IPS-NIHi7 (cell line): ENCODE measurements at regions not wholly inside any gene's neighbourhood (a gene's known extent, or its start where the extent isn't known, plus 50 kb on each side); places are given as distances from the start of the nearest gene placed in this dataset.
"Not testable (repeated sequence)": the region's sequence is repeated elsewhere in the genome, so short reads cannot be mapped to it uniquely, and the experiment has no call there.

Experiments used
- DNase-seq: peaks from one replicate; pipeline ENCODE4 v3.0.0; 2012; ENCODE audit warnings: mixed read lengths; ENCODE audit errors: extremely low spot score

DNA sequence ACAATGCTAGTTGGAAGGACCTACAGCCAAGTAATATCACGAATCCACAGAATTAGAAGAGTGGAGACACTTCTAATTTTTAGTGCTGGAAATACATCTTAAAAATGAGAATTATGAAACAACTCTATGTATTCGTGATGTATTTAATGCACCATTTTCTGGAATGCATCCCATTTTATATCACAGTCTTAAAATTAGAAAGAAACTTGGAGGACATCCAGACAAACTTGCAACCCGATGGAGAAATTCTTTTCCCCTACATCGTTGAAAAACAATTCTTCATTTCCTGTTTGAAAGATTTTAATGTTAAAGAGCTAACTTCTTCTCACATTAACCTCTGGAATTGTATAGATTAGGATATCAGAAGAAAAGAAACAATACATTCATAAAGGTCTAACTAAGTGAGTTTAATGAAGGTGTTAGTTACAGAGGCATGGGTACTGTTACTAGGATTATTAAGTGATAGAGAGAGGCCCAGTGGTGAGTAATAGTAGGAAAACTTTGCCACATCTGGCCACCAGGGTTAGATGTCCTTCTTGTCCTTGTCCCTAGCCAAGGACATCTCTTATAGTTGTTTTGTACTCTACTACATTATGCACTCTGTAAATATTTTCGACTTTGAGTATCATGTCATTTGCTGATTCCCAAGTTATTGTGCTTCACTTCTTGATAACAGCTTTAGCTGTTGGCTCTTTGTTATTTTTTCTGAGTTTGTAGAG, 502.4 kb upstream of the PTCHD4 start:
- DNase-seq = no peak

DNA sequence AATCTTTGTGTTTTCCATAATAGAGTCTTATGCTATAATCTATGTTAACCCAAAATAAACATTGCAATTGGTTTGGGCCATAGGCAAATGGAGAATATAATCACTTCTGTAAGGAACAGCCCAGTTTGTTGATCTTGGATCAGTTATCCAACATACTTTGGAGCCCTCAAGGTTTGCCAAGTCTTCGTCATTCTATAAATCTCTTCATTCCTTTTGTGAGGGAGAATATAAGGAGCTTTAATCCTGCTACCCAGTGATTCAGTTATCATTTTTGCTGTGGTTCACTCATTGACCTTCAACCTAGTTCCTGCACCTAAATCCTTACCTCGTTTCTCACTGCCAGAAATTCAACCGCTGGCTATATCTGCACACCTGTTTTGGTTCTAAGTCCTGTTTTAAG, 500.3 kb upstream of the PTCHD4 start:
- no peak for DNase-seq

DNA sequence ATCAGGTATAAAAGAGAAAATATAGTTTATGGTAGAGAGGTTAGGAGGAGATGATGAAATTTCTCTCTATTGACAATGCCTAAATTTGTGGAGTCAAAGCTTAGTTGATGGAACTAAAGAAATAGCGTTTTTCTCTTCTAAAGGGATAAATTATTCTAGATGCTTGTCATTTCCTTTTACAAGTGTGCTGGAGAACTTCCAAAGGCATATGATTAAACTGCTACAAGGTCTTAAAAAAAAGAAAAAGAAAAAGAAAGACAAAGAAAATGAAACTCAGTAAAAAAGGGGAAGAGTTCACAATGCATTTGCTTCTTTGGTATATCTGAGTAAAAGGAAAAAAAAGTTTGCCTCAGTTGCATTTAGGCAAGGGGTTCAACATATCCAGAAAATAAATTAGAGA, 499.8 kb upstream of the PTCHD4 start:
- no peak for DNase-seq

DNA sequence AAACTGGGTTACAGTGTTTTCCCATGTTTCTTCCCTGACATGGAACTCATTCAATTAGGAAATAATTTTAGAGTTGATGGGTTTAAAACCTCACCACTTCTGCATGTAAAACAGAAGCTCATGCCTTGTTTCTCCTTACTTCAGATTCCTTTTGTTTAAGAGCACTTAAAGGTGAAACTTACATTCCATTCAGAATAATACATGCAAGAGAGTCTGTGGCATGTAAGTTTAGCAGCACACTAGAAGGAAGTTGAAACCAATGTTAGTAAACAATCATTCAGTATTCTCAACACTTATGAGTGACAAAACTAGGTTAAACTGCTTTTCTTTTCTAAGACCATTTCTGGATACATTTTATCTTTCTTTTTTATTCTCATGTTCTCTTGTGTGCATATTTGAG, 495.6 kb upstream of the PTCHD4 start:
- DNase-seq = no peak

DNA sequence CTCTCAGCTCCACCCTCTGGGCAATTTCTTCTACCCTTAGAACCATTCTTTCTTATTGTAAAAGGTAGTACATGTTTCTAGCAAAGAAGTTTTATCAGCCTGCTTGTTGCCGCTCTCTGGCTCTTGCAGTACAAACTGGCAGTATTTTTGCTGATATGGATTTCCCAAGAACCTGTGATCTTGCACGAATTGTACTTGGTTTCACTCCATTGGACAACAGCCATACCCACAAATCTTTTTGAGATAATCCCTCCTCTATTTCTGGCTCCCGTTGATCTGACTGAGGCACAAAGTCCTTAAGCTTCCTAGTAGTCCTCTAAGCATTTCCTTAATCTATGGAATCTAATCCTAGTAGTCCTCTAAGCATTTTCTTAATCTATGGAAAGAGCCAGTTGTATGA, 487.0 kb upstream of the PTCHD4 start:
- DNase-seq = no peak

DNA sequence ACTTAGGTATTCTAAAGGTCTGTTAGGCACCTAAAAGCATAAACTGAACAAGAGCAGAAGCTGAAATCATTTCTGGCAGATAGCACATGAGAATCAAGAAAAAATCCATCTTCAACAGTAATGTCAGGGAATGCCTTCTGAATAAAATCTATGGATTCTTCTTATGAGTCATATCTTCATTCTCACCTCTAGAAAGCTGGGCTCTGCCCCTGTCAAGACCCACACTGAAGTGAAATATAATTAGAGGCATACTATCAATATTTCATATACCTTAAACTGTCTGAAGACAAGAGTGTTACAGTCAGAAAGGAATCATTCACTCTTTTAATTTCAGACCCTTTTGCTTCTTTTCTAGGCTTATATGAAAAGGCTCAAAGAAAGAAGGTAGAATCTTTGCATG, 485.8 kb upstream of the PTCHD4 start:
- no peak for DNase-seq

DNA sequence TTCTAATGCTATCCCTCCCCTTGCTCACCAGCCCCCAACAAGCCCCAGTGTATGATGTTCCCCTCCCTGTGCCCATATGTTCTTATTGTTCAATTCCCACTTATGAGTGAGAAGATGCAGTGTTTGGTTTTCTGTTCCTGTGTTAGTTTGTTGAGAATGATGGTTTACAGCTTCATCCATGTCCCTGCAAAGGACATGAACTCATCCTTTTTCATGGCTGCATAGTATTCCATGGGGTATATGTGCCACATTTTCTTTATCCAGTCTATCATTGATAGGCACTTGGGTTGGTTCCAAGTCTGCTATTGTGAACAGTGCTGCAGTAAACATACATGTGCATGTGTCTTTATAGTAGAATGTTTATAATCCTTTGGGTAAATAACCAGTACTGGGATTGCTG, 480.2 kb upstream of the PTCHD4 start:
- DNase-seq = not testable (repeated sequence)

DNA sequence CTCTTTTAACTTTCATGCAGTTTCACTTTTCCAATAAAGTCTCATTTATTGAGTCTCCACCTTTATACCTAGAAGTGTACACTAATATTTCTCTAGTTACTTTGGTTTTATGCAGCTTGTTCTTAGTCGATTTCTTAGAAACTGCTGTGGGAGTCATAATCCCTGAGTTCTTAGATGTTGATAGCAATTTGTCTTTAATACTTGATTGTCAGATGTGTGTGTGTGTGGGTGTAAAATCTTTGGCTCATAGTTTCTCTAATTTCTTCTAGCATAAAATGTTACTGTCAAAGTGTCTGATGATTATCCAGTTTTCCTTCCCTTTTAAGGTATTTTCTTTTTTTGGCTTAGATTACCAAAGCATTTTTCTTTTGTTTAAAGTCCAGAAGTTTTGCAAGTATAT, 473.8 kb upstream of the PTCHD4 start:
- DNase-seq = no peak

DNA sequence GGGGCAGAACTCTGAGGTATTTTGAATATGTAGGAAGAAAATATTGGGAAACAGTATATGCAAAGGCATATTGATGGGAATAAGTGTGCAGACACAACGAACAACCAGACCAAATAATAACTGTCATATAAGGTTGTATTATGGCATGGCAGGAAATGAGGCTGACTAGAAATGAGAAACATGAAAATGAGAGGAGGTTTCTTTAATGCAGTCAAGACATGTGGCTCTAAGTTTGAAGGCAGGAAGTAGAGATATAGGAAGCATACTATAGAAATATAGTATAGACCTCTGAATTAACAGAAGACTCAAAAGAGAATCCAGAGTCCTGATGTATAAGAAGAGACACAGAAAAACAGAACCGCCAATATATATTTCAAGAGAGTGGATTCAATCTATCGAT, 459.7 kb upstream of the PTCHD4 start:
- no peak for DNase-seq

DNA sequence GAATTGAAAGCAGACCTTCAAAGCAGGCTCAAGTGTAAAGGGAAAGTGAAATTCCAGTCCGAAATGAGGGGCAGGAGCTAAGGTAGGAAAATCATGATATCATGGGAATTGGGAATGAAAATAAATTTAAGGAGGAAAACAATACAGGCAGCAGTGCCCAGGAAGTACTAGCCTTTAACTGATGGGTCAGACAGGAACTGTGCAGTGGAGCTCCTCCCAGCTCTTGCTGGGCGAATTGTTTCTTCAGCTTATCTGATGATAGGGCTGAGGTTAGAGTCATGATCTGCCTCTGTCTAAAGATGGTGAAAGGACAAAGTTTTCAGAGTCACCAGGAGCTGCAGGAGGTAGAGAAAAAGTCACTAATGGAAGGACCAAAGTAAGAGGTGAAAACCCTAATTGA, 457.9 kb upstream of the PTCHD4 start:
- DNase-seq = no peak

DNA sequence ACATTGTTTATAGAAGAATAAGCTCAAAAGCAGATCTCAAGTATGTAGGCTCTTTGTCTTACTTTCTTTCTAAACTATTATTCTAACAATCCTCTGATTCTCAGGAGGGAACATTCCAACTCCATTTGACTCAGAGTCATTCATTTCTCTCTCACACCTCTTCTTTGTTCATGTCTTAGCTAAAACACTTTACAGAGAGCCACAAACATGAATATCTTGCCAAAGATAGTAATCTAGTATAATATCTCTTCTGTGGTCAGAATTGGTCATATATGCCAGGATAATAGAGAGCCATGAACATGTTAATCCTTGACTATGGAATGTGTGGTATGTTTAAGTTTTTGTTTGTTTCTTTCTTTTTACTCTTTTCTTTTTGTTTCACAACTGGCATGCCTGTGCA, 456.0 kb upstream of the PTCHD4 start:
- DNase-seq = no peak

DNA sequence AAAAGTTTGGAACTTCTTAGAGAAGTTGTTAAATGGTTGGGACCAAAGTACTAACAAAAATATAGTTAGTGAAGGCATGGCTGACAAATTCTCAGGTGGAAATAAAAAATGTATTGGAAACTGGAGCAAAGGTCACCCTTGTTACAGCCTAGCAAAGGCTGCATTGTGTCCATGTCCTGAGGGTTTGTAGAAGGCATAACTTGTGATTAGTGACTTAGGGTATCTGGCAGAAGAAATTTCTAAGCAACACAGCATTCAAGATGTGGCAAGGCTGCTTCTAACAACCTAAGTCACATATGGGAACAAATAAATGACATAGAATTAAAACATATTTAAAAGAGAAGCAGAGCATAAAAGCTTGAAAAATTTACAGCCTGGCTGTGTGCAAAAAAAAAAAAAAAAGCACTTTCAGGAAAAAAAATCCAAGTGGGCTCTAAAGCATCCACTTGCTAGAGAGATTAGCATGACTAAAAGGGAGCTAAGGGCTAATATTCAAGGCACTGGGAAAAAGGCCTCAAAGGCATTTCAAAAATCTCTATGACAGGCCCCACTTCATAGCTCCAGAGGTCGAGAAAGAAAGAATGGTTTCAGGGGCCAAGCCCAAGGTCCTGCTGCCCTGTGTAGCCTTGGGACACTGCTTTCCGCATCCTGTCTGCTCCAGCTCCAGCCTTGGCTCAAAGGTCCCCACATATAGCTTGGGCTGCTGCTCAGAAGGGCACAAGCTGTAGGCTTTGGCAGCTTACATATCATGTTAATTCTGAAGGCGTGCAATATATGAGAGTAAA, 453.2 kb upstream of the PTCHD4 start:
- no peak for DNase-seq

DNA sequence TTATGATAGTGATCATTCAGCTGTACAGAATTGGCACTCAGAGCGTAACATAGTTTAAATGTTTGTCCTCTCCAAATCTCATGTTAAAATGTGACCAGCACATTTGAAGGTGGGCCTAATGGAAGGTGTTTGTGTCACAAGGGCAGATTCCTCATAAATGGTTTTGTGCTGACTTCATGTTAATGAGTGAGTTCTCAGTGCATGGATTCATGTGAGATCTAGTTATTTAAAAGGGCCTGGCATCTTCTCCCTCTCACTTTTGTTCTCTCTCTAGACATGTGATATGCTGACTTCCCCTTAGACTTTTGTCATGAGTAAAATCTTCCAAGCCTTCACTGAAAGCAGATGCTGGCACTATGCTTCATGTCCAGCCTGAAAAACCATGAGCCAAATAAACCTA, 452.4 kb upstream of the PTCHD4 start:
- DNase-seq = no peak

DNA sequence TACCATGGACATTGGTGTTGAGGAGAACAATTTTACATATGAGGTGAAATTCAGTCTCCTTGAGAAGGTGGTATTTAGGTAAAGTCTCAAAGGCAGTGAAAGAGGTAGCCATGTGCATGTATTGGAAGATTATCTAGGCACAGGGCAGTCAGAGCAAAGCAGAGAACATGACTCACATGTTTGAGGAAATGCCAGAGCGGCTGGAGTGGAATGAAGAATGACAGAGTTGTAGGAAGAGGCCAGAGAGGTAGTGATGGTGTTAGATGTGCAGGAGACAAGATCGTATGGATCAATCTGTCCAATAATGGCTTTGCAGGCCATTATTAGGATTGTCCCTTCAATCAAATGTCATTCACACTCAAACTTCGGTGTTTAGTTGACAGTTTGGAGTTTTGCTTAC, 449.4 kb upstream of the PTCHD4 start:
- no peak for DNase-seq

DNA sequence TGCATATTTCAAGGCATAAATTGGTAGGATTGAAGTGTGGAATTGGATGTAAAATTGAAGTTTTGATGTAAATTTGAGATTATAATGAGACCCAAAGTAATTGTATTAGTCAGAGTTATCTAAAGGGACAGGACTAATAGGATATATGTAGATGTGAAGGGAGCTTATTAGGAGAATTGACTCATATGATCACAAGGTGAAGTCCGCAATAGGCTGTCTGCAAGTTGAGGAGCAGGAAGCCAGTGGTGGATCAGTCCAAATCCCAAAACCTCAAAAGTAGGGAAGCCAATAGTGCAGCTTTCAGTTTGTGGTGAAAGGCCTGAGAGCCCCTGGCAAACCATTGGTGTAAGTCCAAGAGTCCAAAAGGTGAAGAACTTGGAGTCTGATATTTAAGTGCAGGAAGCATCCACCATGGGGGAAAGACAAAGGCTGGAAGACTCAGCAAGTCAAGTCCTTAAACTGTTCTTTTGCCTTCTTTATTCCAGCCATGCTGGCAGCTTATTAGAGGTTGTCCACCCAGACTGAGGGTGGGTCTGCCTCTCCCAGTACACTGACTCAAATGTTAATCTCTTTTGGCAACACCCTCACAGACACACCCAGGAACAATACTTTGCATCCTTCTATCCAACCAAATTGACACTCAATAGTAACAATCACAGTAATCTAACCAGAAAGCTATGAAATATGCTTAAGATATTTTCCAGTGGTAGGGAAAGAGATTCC, 442.6 kb upstream of the PTCHD4 start:
- no peak for DNase-seq

DNA sequence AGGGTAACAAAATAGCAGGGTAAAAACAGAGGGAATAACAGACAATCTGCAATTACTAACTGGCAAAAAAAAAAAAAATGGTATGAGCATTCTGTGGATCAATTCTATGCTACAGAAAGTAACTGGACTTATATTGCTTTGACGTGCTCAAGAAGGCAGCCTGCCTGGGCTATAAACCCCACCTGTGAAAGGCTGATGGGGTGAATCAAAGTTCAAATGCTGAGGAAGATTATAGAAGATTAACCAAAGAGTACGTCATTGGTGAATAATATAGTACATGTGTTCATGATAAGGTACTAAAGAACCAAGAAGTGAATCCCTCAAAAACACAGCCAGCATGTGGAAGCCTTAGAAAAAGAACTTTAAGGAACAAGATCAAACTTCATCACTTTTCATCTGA, 441.9 kb upstream of the PTCHD4 start:
- DNase-seq = no peak

DNA sequence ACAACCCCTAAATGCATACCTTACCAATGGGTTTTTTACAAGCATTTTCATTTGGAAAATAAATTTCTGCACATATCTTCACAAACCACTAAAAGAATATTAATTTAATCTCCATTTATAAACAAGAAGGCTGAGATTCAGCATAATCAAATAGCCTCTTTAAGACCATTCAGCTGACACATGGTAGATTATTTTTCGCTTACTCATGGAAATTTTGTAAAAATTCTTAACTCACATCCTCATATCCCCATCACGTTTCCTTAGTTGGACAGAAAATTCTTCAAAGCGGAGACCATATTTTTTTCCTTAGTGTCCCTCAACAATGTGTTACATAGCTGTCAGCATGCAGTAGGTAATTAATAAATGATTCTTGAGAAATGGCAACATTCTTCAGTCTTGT, 439.6 kb upstream of the PTCHD4 start:
- DNase-seq = no peak

DNA sequence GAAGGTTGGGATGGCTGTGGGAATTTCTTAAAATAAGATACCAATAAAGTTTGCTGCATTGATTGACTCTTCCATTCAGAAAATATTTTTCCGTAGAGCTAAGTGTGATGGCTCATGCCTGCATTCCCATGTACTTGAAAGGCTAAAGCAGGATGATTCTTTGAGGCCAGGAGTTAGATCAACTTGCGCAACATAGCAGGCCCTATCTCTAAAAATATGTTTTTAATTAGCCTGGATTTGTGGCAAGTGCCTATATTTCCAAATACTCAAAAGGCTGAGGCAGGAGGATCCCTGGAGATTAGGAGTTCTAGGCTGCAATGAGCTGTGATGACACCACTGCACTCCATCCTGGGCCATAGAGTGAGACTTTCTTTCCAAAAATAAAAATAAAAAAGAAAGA, 431.2 kb upstream of the PTCHD4 start:
- DNase-seq = no peak

DNA sequence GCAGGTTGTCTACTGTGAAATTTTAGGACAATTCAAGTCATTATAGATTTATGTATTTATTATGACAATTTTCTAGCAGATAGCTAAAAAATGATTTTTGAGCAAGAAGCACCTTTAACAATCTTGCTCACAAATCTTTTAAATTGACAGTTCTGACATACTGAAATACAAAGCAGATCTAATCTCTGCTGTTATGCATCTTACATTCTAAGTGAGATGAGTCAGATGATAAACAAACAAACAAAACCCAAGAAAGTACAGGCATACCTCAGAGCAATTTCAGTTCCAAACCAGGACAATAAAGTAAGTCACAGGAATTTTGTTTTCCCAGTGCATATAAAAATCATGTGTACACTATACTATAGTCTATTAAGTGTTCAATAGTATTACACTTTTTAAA, 430.7 kb upstream of the PTCHD4 start:
- no peak for DNase-seq

DNA sequence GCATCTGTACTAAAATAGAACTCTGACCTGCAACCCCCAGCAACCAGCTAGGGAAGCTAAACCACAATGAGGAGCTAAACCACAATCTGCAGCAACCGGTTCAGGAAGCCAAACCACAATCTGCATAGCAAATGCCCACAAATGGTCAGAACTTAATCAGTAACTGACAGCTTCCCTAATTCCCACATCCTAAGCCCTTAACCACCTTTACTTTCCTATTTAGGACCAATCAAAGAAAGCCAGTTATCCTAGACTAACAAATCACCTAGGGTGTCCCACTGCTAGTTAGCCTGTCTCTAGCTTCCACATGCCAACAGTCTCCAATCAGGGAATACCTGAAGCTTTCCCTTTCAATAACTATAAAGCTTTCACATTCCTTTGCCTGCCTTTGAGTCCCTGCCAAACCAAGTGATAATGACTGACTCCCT, 424.6 kb upstream of the PTCHD4 start:
- DNase-seq = peak; percentile 21

DNA sequence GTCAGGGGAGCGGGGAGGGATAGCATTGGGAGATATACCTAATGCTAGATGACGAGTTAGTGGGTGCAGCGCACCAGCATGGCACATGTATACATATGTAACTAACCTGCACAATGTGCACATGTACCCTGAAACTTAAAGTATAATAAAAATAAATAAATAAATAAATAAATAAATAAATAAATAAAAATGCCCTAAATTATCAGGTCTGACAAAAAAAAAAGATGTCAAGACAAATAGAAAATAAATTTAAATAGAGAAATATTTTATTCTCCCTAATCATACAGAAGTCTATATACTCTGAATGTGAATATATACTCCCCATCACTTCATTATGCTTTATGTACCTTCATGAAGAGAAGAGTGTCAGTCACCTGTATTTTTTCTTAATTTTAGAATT, 420.0 kb upstream of the PTCHD4 start:
- DNase-seq = not testable (repeated sequence)

DNA sequence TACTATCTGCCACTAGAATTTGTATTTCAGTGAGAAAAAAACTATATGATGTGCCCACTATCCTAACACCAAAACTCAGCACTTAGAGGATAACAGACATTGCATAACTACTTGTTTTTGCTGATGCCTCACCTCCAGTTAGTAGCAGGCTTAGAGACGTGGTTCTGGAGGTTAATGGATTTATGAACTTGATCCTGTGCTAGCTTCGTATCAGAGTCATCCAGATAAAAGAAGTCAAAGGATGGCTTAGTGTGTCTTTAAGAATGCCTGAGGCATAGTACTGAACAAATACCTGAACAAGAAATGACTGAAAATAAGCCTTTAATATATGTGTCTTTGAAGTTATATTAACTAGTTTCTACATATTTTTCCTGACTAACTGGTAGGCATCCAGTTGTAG, 414.9 kb upstream of the PTCHD4 start:
- DNase-seq = no peak

DNA sequence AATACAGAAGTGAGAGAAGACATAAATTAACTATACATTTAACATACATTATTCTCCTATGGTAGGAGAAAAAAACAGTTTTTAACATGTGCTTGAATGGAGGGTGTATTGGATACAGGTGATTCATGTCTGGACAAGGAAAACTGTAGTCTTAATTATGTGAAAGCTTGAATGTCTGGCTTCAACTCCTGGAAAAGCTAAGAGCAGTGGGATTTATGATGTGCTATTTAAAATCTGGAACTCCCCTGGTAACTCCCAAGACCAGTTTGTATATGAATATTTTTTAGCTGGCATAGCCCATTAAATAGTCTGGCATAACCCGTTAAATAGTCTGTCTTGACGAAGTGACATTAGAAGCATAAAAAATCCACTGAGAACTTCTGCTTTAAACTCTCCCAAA, 410.0 kb upstream of the PTCHD4 start:
- no peak for DNase-seq
